ENCODE measurements at regions not wholly inside any gene's neighbourhood (a gene's known extent, or its start where the extent isn't known, plus 50 kb on each side); places are given as distances from the start of the nearest gene placed in this dataset.

DNA sequence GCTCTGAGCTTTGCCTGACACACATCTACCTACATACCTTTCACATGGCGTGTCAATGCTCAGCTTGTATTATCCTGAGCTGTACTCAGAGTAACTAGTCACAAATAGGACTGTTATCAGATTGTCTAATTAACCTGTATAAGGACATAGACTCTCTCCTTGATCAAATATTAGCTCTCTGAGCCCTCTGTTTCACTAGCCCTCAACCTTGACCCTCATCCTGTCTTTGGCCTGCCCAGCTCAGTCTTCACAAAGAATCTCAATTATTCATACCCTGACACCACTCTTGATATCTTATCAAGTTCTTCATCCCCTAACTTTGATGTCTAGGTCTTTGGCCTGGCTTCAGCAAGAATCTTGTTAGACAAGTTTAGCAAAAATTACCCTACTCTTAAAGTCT, 320.7 kb upstream of the PCDH7 start:
- TF ChIP-seq, protein P1, sequence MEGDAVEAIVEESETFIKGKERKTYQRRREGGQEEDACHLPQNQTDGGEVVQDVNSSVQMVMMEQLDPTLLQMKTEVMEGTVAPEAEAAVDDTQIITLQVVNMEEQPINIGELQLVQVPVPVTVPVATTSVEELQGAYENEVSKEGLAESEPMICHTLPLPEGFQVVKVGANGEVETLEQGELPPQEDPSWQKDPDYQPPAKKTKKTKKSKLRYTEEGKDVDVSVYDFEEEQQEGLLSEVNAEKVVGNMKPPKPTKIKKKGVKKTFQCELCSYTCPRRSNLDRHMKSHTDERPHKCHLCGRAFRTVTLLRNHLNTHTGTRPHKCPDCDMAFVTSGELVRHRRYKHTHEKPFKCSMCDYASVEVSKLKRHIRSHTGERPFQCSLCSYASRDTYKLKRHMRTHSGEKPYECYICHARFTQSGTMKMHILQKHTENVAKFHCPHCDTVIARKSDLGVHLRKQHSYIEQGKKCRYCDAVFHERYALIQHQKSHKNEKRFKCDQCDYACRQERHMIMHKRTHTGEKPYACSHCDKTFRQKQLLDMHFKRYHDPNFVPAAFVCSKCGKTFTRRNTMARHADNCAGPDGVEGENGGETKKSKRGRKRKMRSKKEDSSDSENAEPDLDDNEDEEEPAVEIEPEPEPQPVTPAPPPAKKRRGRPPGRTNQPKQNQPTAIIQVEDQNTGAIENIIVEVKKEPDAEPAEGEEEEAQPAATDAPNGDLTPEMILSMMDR (IDR thresholded peaks at IDR 0.05): no peak
- no peak for TF ChIP-seq POLR2A (IDR thresholded peaks at IDR 0.05)
- no peak for TF ChIP-seq EP300 (IDR thresholded peaks at IDR 0.05)
